H1 (cell line): ENCODE measurements at regions not wholly inside any gene's neighbourhood (a gene's known extent, or its start where the extent isn't known, plus 50 kb on each side); places are given as distances from the start of the nearest gene placed in this dataset.

Experiments
- CTCF ChIA-PET: fragments of 300-600 bp; sonication (Branson Sonifier 250); formaldehyde crosslinking; loops from one replicate; lab custom pipeline; 2021; ENCODE audit not compliant: partially characterized antibody; lab: Charles Lee
- POLR2A ChIA-PET: fragments of 300-600 bp; sonication (Branson Sonifier 250); formaldehyde crosslinking; loops from one replicate; lab custom pipeline; 2021; ENCODE audit warnings: inconsistent platforms; ENCODE audit not compliant: partially characterized antibody; lab: Charles Lee
- DNase-seq, 2 experiments: peaks; one replicate each; pipeline versions ENCODE4 v3.0.0 to v3.0.0-alpha.2; 2010 to 2022; ENCODE audit warnings: low spot score in 2 of 2, low read depth in 1 of 2, mixed read lengths in 1 of 2
- FAIRE-seq: peaks from 2 replicates; lab custom pipeline; 2011; peaks lifted over from hg19 to GRCh38; lab: Jason Lieb, UNC
- H2AFZ ChIP-seq: 2 replicates; pipeline ENCODE4 v1.8.1; 2012; ENCODE audit warnings: low read length, inconsistent platforms
- H2AK5ac ChIP-seq: 2 replicates; pipeline ENCODE4 v1.6.1; 2013; ENCODE audit warnings: low read depth, low read length
- H2BK120ac ChIP-seq: replicated peaks from 2 replicates; pipeline ENCODE3; 2013; ENCODE audit warnings: low read depth, low read length, inconsistent platforms
- H2BK12ac ChIP-seq: 2 replicates; pipeline ENCODE4 v1.6.1; 2013; ENCODE audit warnings: low read depth, low read length
- H2BK15ac ChIP-seq: 2 replicates; pipeline ENCODE4 v1.6.1; 2013; ENCODE audit warnings: low read length
- H2BK20ac ChIP-seq: 2 replicates; pipeline ENCODE4 v1.6.1; 2013; ENCODE audit warnings: low read length
- H2BK5ac ChIP-seq: 2 replicates; pipeline ENCODE4 v1.6.1; 2013; ENCODE audit warnings: low read depth, low read length
- H3K14ac ChIP-seq: 2 replicates; pipeline ENCODE4 v1.6.1; 2013; ENCODE audit warnings: inconsistent platforms; ENCODE audit not compliant: insufficient read length
- H3K18ac ChIP-seq: 2 replicates; pipeline ENCODE4 v1.6.1; 2013; ENCODE audit warnings: low read length; ENCODE audit errors: extremely low read depth
- H3K23ac ChIP-seq: 2 replicates; pipeline ENCODE4 v1.6.1; 2013; ENCODE audit warnings: inconsistent platforms; ENCODE audit not compliant: insufficient read length
- H3K23me2 ChIP-seq: 2 replicates; pipeline ENCODE4 v1.6.1; 2013; ENCODE audit warnings: low read depth, low read length
- H3K27ac ChIP-seq: 2 replicates; pipeline ENCODE4 v1.6.1; 2011; ENCODE audit warnings: low read depth, low read length, inconsistent platforms
- H3K27me3 ChIP-seq, 4 experiments: replicated peaks in 1 of 4; 1 replicate in 1 of 4; 2 replicates in 3 of 4; pipeline versions ENCODE4 v1.6.1 to v1.8.1; 2011 to 2013; ENCODE audit warnings: low read length in 3 of 4, mild to moderate bottlenecking in 3 of 4, inconsistent platforms in 2 of 4, mixed read lengths in 2 of 4, moderate library complexity in 1 of 4; ENCODE audit not compliant: control insufficient read depth in 3 of 4, insufficient read depth in 3 of 4; ENCODE audit errors: extremely low read depth in 1 of 4
- H3K36me3 ChIP-seq, 4 experiments: 2 replicates each; pipeline versions ENCODE4 v1.6.1 to v1.8.1; 2011 to 2013; ENCODE audit warnings: mild to moderate bottlenecking in 4 of 4, low read length in 3 of 4, moderate library complexity in 2 of 4, control low read depth in 1 of 4, inconsistent platforms in 1 of 4; ENCODE audit not compliant: insufficient read depth in 4 of 4, control insufficient read depth in 2 of 4
- H3K4ac ChIP-seq: replicated peaks from 2 replicates; pipeline ENCODE3; 2013; ENCODE audit warnings: low read length, low read depth, mixed read lengths, inconsistent platforms; ENCODE audit not compliant: insufficient read length
- H3K4me1 ChIP-seq, 4 experiments: replicated peaks in 1 of 4; 1 replicate in 1 of 4; 2 replicates in 3 of 4; pipeline versions ENCODE4 v1.6.1 to v1.8.1; 2011 to 2013; ENCODE audit warnings: low read length in 3 of 4, inconsistent platforms in 2 of 4, mixed read lengths in 1 of 4; ENCODE audit not compliant: insufficient read depth in 4 of 4, control insufficient read depth in 3 of 4
- H3K4me2 ChIP-seq, 2 experiments: 2 replicates each; pipeline versions ENCODE4 v1.6.1 to v1.8.1; 2011 to 2013; ENCODE audit warnings: low read depth in 2 of 2, low read length in 2 of 2, control low read depth in 1 of 2, inconsistent platforms in 1 of 2, mild to moderate bottlenecking in 1 of 2; ENCODE audit not compliant: insufficient read depth in 1 of 2
- H3K4me3 ChIP-seq, 4 experiments: fragments of 200-600, 300-600 bp in 1 of 4; sonication (generic), shearing (Covaris generic), sonication (Bioruptor Twin) in 1 of 4; 2 replicates each; pipeline versions ENCODE4 v1.5.1 to v1.8.1; 2011 to 2016; ENCODE audit warnings: low read length in 4 of 4, low read depth in 3 of 4, control low read depth in 2 of 4, inconsistent platforms in 2 of 4, mild to moderate bottlenecking in 2 of 4, mixed read lengths in 1 of 4, moderate library complexity in 1 of 4; ENCODE audit not compliant: insufficient read depth in 2 of 4; ENCODE audit errors: extremely low read depth in 1 of 4
- H3K56ac ChIP-seq: replicated peaks from 2 replicates; pipeline ENCODE3; 2013; ENCODE audit warnings: low read depth, mild to moderate bottlenecking, mixed read lengths, low read length, inconsistent platforms; ENCODE audit not compliant: insufficient read length
- H3K79me1 ChIP-seq: 2 replicates; pipeline ENCODE4 v1.6.1; 2013; ENCODE audit warnings: low read depth, low read length, control low read depth
- H3K79me2 ChIP-seq, 2 experiments: 2 replicates each; pipeline versions ENCODE4 v1.6.1 to v1.8.1; 2012 to 2013; ENCODE audit warnings: low read length in 2 of 2, mild to moderate bottlenecking in 2 of 2, inconsistent platforms in 1 of 2; ENCODE audit not compliant: insufficient read depth in 2 of 2, control insufficient read depth in 1 of 2
- H3K9ac ChIP-seq, 4 experiments: replicated peaks in 1 of 4; 1 replicate in 1 of 4; 2 replicates in 3 of 4; pipeline versions ENCODE4 v1.6.1 to v1.8.1; 2011 to 2013; ENCODE audit warnings: low read depth in 3 of 4, low read length in 3 of 4, control low read depth in 2 of 4, mild to moderate bottlenecking in 2 of 4, moderate library complexity in 2 of 4, inconsistent platforms in 1 of 4; ENCODE audit errors: extremely low read depth in 1 of 4
- H3K9me3 ChIP-seq, 2 experiments: 2 replicates each; pipeline versions ENCODE4 v1.6.1 to v1.8.1; 2012 to 2013; ENCODE audit warnings: mild to moderate bottlenecking in 2 of 2, moderate library complexity in 2 of 2, control low read depth in 1 of 2, inconsistent platforms in 1 of 2, low read depth in 1 of 2, low read length in 1 of 2, mixed read lengths in 1 of 2; ENCODE audit not compliant: insufficient read depth in 2 of 2
- H4K20me1 ChIP-seq, 2 experiments: replicated peaks in 1 of 2; 2 replicates each; pipeline versions ENCODE3 to v1.8.1; 2011 to 2013; ENCODE audit warnings: inconsistent platforms in 2 of 2, low read length in 2 of 2, mild to moderate bottlenecking in 1 of 2; ENCODE audit not compliant: insufficient read depth in 2 of 2, control insufficient read depth in 1 of 2
- H4K5ac ChIP-seq: 2 replicates; pipeline ENCODE4 v1.6.1; 2013; ENCODE audit warnings: low read length, low read depth, mixed read lengths, inconsistent platforms; ENCODE audit not compliant: insufficient read length
- H4K8ac ChIP-seq: 2 replicates; pipeline ENCODE4 v1.8.0; 2013; ENCODE audit warnings: mild to moderate bottlenecking, moderate library complexity, low read length, inconsistent platforms; ENCODE audit not compliant: insufficient read depth; ENCODE audit errors: extremely low read depth
- H4K91ac ChIP-seq: replicated peaks from 2 replicates; pipeline ENCODE3; 2013; ENCODE audit warnings: low read length, mixed read lengths, inconsistent platforms; ENCODE audit not compliant: insufficient read length
- SIN3A ChIP-seq, 2 experiments: IDR thresholded peaks in 1 of 2; conservative IDR thresholded peaks in 1 of 2; 2 replicates each; pipeline ENCODE4 v1.6.1; 2011 to 2012; ENCODE audit warnings: low read length in 2 of 2, improper control_type of control experiment in 1 of 2, low read depth in 1 of 2, mild to moderate bottlenecking in 1 of 2
- SIRT6 ChIP-seq: IDR thresholded peaks from one replicate; pipeline ENCODE4 v1.7.1; 2012; ENCODE audit warnings: low read length, inconsistent platforms
- SP1 ChIP-seq: IDR thresholded peaks from 2 replicates; pipeline ENCODE4 v1.6.1; 2011; ENCODE audit warnings: low read depth, low read length
- TAF1 ChIP-seq: IDR thresholded peaks from 2 replicates; pipeline ENCODE4 v1.6.1; 2011; ENCODE audit warnings: mild to moderate bottlenecking, low read depth, low read length
- TEAD4 ChIP-seq: IDR thresholded peaks from 2 replicates; pipeline ENCODE4 v1.6.1; 2012; ENCODE audit warnings: low read depth, low read length, inconsistent platforms, mixed read lengths
- WGBS, 2 experiments: shearing (Covaris generic) in 1 of 2; methylation state at CpG; one replicate each; pipeline versions ENCODE4 v1.1.6 to v1.1.7; 2013 to 2015; ENCODE audit warnings: low lambda C conversion rate in 2 of 2, mixed read lengths in 2 of 2, inconsistent platforms in 1 of 2, low coverage in 1 of 2, missing lambda C conversion rate in 1 of 2; ENCODE audit not compliant: insufficient replicate concordance in 2 of 2, insufficient coverage in 1 of 2, insufficient read length in 1 of 2; ENCODE audit errors: extremely low coverage in 1 of 2, missing lambda C conversion rate in 1 of 2; 5-methylcytosine and 5-hydroxymethylcytosine counted together
- TF ChIP-seq, protein P1 (sequence below): IDR thresholded peaks from 2 replicates; pipeline ENCODE4 v1.6.1; 2011; ENCODE audit warnings: low read depth, mild to moderate bottlenecking, low read length; ENCODE audit not compliant: insufficient read depth

- Histone ChIP-seq H3K27ac (no peak overlapping the region), H3K14ac (no peak overlapping the region), H3K79me2 (no peaks in the 10 kb centered on the region), H3K36me3 (no peaks in the 10 kb centered on the region), H3K4me2 (no peak overlapping the region), H3K23me2 (no peaks in the 10 kb centered on the region; the same call in 1 of the 2 replicates), H2BK12ac (no peak overlapping the region), H3K56ac (no peak overlapping the region), H2BK5ac (no peak overlapping the region), H3K79me1 (no peaks in the 10 kb centered on the region), H4K20me1 (no peaks in the 10 kb centered on the region), H3K9ac (no peak overlapping the region), H3K18ac (no peak overlapping the region), H4K5ac (no peak overlapping the region), H3K23ac (no peak overlapping the region), H2BK15ac (no peak overlapping the region), H3K4me1 (peaks cover 0 to 6% (median under 1%) of the 10 kb centered on the region in 4 experiments; a peak in 1 of 7 replicates), H3K4me3 (no peak overlapping the region), H2BK120ac (no peak overlapping the region), H4K91ac (no peak overlapping the region), H2AFZ (no peak overlapping the region), H4K8ac (no peak overlapping the region), H3K27me3 (no peaks in the 10 kb centered on the region), H2AK5ac (no peak overlapping the region), H3K9me3 (no peaks in the 10 kb centered on the region), H2BK20ac (no peak overlapping the region), H3K4ac (no peak overlapping the region)
- no peak for TF ChIP-seq TAF1
- TF ChIP-seq SIN3A (conservative IDR thresholded peaks at IDR 0.05 in 1 of 2, IDR thresholded peaks at IDR 0.05 in 1 of 2; ENCODE audit: low read depth in 1 of 2, low read length in 2 of 2) = no peak
- no peak for TF ChIP-seq TEAD4
- TF ChIP-seq SP1 = no peak
- TF ChIP-seq, protein P1, sequence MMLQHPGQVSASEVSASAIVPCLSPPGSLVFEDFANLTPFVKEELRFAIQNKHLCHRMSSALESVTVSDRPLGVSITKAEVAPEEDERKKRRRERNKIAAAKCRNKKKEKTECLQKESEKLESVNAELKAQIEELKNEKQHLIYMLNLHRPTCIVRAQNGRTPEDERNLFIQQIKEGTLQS = no peak
- no peak for TF ChIP-seq SIRT6
- ChIA-PET CTCF (interaction anchor here (0.6 to 1.1 kb wide), 2 partner anchors 44 to 309 kb away, joined by 3 read pairs; no protein-coding TSS in a partner anchor), POLR2A (no interaction called here)
- 93% methylated on average over 2 of the region's 2 CpGs; no CpG with 5 or more reads in 1 of the 2 experiments for WGBS, 2 experiments
- DNase-seq (no peak), FAIRE-seq (no peak)
Measured at GRCh38 chr18:45328296-45328695, 287.0 kb upstream of the SLC14A2 start.
